ENCODE measurements at regions not wholly inside any gene's neighbourhood (a gene's known extent, or its start where the extent isn't known, plus 50 kb on each side); places are given as distances from the start of the nearest gene placed in this dataset.

- Histone ChIP-seq H3K4me3 (no peak overlapping the region), H3K36me3 (no peaks in the 10 kb centered on the region), H3K4me1 (ENCODE audit: control insufficient read depth in 1 of 2, low read depth in 2 of 2) (no peaks in the 10 kb centered on the region), H3K9me3 (no peaks in the 10 kb centered on the region), H3K27ac (no peak overlapping the region), H3K27me3 (replicated peaks; ENCODE audit: insufficient read depth) (no peaks in the 10 kb centered on the region)
- ATAC-seq (ENCODE audit: insufficient number of reproducible peaks, low FRiP score, low read depth) (no peak), DNase-seq (ENCODE audit: low spot score) (no peak)
- TF ChIP-seq, protein P1, sequence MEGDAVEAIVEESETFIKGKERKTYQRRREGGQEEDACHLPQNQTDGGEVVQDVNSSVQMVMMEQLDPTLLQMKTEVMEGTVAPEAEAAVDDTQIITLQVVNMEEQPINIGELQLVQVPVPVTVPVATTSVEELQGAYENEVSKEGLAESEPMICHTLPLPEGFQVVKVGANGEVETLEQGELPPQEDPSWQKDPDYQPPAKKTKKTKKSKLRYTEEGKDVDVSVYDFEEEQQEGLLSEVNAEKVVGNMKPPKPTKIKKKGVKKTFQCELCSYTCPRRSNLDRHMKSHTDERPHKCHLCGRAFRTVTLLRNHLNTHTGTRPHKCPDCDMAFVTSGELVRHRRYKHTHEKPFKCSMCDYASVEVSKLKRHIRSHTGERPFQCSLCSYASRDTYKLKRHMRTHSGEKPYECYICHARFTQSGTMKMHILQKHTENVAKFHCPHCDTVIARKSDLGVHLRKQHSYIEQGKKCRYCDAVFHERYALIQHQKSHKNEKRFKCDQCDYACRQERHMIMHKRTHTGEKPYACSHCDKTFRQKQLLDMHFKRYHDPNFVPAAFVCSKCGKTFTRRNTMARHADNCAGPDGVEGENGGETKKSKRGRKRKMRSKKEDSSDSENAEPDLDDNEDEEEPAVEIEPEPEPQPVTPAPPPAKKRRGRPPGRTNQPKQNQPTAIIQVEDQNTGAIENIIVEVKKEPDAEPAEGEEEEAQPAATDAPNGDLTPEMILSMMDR (IDR thresholded peaks at IDR 0.05): no peak
Measured at GRCh38 chr18:39774957-39775598, 2180.0 kb upstream of the PIK3C3 start.

- Histone ChIP-seq H3K9me3 (no peaks in the 10 kb centered on the region), H3K27me3 (replicated peaks; ENCODE audit: insufficient read depth) (no peaks in the 10 kb centered on the region), H3K36me3 (no peaks in the 10 kb centered on the region), H3K4me1 (ENCODE audit: control insufficient read depth in 1 of 2, low read depth in 2 of 2) (no peaks in the 10 kb centered on the region), H3K4me3 (no peak overlapping the region), H3K27ac (no peak overlapping the region)
- DNase-seq (ENCODE audit: low spot score) (no peak), ATAC-seq (ENCODE audit: insufficient number of reproducible peaks, low FRiP score, low read depth) (no peak)
- TF ChIP-seq, protein P1 (IDR thresholded peaks at IDR 0.05): no peak
Measured at GRCh38 chr18:39773646-39774045, 2181.4 kb upstream of the PIK3C3 start.

DNA sequence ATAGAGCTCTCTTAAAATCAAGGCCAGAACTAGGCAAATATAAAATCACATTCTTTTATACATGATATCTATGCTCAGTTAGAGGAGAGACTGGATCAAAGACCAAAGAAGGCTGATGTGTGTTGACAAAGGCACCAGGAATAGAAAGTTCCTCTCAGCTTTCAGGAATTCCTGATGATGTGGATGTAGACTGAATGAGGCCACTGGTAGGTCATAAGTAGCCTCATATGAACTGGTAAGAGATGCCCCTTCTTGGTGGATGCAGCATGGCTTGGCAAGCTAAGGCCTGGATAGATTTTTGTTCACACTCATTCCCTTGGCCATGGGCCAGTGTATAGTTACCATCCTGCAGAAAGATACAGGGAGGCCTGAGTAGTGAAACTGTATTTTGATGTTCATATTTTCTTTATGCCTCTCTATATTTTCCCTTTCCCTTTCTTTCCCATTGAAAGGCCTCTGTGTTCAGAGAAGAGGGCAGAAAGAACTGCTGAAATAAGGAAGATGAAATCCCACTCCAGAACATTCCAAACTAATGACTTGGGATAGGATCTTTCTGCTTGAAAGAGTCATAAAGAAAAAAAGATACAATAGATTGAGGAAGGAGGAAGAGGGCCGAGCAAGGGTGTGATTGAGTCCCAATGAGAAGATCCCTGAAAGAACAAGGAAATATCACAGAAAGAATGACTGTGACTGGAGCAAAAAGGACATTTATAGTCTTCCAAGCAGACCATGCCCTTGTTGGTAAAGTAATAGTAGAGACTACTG is 2182.7 kb upstream of the PIK3C3 start:
- no peak overlapping the region for H3K27ac ChIP-seq
- H3K36me3 ChIP-seq: no peaks in the 10 kb centered on the region
- H3K4me3 ChIP-seq: no peak overlapping the region
- DNase-seq (ENCODE audit: low spot score): no peak
- TF ChIP-seq, protein P1 (IDR thresholded peaks at IDR 0.05): no peak
- H3K4me1 ChIP-seq (ENCODE audit: control insufficient read depth in 1 of 2, low read depth in 2 of 2): no peaks in the 10 kb centered on the region
- H3K9me3 ChIP-seq: no peaks in the 10 kb centered on the region
- H3K27me3 ChIP-seq (replicated peaks; ENCODE audit: insufficient read depth): no peaks in the 10 kb centered on the region
- ATAC-seq (ENCODE audit: insufficient number of reproducible peaks, low FRiP score, low read depth): no peak

- Histone ChIP-seq H3K9me3 (no peaks in the 10 kb centered on the region), H3K36me3 (no peaks in the 10 kb centered on the region), H3K4me3 (no peak overlapping the region), H3K27me3 (replicated peaks; ENCODE audit: insufficient read depth) (no peaks in the 10 kb centered on the region), H3K27ac (no peak overlapping the region), H3K4me1 (ENCODE audit: control insufficient read depth in 1 of 2, low read depth in 2 of 2) (no peaks in the 10 kb centered on the region)
- TF ChIP-seq, protein P1 (IDR thresholded peaks at IDR 0.05): no peak
- ATAC-seq (ENCODE audit: insufficient number of reproducible peaks, low FRiP score, low read depth): no peak
- no peak for DNase-seq (ENCODE audit: low spot score)
Measured at GRCh38 chr18:39770399-39770798, 2184.6 kb upstream of the PIK3C3 start.

DNA sequence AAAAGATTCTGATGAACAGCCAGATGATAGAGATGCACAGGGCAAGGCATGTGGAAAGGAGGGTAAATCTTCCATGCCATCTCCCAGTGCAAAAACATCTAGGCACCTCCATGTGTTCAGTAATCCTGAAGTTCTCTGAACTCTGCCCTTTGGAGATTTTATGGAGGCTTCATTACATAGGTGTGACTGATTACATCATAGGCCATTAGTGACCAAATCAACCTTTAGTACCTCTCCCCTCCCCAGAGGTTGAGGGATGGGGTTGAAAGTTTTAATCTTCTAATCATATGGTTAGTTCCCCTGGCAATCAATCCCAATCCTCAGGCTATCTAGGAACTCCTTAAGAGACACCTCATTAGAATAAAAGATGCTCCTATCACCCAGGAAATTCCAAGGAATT is 2190.2 kb upstream of the PIK3C3 start:
- Histone ChIP-seq H3K4me1 (ENCODE audit: control insufficient read depth in 1 of 2, low read depth in 2 of 2) (no peaks in the 10 kb centered on the region), H3K36me3 (no peaks in the 10 kb centered on the region), H3K27ac (no peak overlapping the region), H3K27me3 (replicated peaks; ENCODE audit: insufficient read depth) (no peaks in the 10 kb centered on the region), H3K4me3 (no peak overlapping the region), H3K9me3 (no peaks in the 10 kb centered on the region)
- ATAC-seq (ENCODE audit: insufficient number of reproducible peaks, low FRiP score, low read depth): no peak
- TF ChIP-seq, protein P1 (IDR thresholded peaks at IDR 0.05): no peak
- no peak for DNase-seq (ENCODE audit: low spot score)
